ENCODE measurements at regions not wholly inside any gene's neighbourhood (a gene's known extent, or its start where the extent isn't known, plus 50 kb on each side); places are given as distances from the start of the nearest gene placed in this dataset.

DNA sequence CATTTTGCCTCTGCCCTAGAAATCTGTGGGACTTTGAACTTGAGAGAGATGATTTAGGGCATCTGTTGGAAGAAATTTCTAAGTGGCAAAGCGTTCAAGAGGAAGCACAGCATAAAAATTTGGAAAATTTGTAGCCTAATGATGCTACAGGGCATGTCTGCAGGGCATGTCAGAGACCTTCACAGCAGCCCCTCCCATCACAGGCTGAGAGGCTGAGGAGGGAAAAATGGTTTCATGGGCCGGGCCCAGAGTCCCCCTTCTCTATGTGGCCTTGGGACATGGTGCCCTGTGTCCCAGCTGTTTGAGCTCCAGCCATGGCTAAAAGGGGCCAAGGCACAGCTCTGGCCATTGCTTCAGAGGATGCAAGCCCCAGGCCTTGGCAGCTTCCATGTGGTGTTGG, 203.0 kb downstream of the STK31 start:
- POLR2A ChIA-PET, result no interaction called here
- Histone ChIP-seq H3K4me3 (replicated peaks in 1 of 2; ENCODE audit: low read depth in 1 of 2, low read length in 2 of 2) (no peak overlapping the region), H3K36me3 (ENCODE audit: control insufficient read depth in 1 of 2, insufficient read depth in 2 of 2, low read length in 2 of 2) (no peaks in the 10 kb centered on the region), H3K9me2 (ENCODE audit: insufficient read depth) (no peaks in the 10 kb centered on the region), H2AFZ (ENCODE audit: low read depth, low read length, poor library complexity, severe bottlenecking) (no peak overlapping the region), H4K20me1 (ENCODE audit: insufficient read depth) (no peaks in the 10 kb centered on the region), H3K27me3 (ENCODE audit: insufficient read depth, low read length) (0 out of 2 replicates have a peak, but pooled peaks cover 7% of the 10 kb centered on the region), H3K9ac (ENCODE audit: low read length) (no peak overlapping the region), H3K79me2 (ENCODE audit: insufficient read depth, low read length) (no peaks in the 10 kb centered on the region), H3K4me1 (ENCODE audit: control insufficient read depth in 1 of 2, insufficient read depth in 2 of 2, low read length in 2 of 2) (no peaks in the 10 kb centered on the region), H3K4me2 (ENCODE audit: low read length) (no peak overlapping the region), H3K9me3 (ENCODE audit: control insufficient read depth in 1 of 2, insufficient read depth in 1 of 2, low read depth in 1 of 2, low read length in 2 of 2) (no peaks in the 10 kb centered on the region), H3K27ac (ENCODE audit: low read depth, low read length) (no peak overlapping the region)
- DNase-seq (ENCODE audit: low read depth, low spot score) (no peak), ATAC-seq (no peak)
- TF ChIP-seq EZH2phosphoT487 (IDR thresholded peaks at IDR 0.05; ENCODE audit: borderline replicate concordance), result no peak
- RAD21 ChIA-PET (ENCODE audit: low non-redundant PET in 1 of 2, low total read pairs in 2 of 2, uncharacterized antibody in 2 of 2, unreplicated experiment in 2 of 2), result no interaction called here
- intact Hi-C loops (cut with micrococcal nuclease), result no loop called here
- CTCF ChIA-PET, result no interaction called here
- BruUV-seq (replicated peaks), result no TSS peak

GRCh38 chr7:23915236-23915635, 205.2 kb downstream of the STK31 start:
- no peaks in the 10 kb centered on the region for H3K4me1 ChIP-seq (ENCODE audit: control insufficient read depth in 1 of 2, insufficient read depth in 2 of 2, low read length in 2 of 2)
- H3K4me2 ChIP-seq (ENCODE audit: low read length), result no peak overlapping the region

More at GRCh38 chr7:23915236-23915635, 205.2 kb downstream of the STK31 start:
- ChIA-PET CTCF (no interaction called here), RAD21 (ENCODE audit: low non-redundant PET in 1 of 2, low total read pairs in 2 of 2, uncharacterized antibody in 2 of 2, unreplicated experiment in 2 of 2) (no interaction called here), POLR2A (no interaction called here)
- H4K20me1 ChIP-seq (ENCODE audit: insufficient read depth), result no peaks in the 10 kb centered on the region
- H3K9me2 ChIP-seq (ENCODE audit: insufficient read depth), result no peaks in the 10 kb centered on the region
- no peak overlapping the region for H2AFZ ChIP-seq (ENCODE audit: low read depth, low read length, poor library complexity, severe bottlenecking)
- H3K36me3 ChIP-seq (ENCODE audit: control insufficient read depth in 1 of 2, insufficient read depth in 2 of 2, low read length in 2 of 2), result no peaks in the 10 kb centered on the region
- TF ChIP-seq REST (IDR thresholded peaks at IDR 0.05; ENCODE audit: low read depth) (no peak), EZH2phosphoT487 (IDR thresholded peaks at IDR 0.05; ENCODE audit: borderline replicate concordance) (no peak), SRF (IDR thresholded peaks at IDR 0.05; ENCODE audit: low read depth) (no peak), RAD21 (IDR thresholded peaks at IDR 0.05; ENCODE audit: low read depth) (no peak), ELF1 (IDR thresholded peaks at IDR 0.05; ENCODE audit: borderline replicate concordance, low read depth) (no peak), FOSL1 (IDR thresholded peaks at IDR 0.05; ENCODE audit: low read depth) (no peak)
- H3K79me2 ChIP-seq (ENCODE audit: insufficient read depth, low read length), result no peaks in the 10 kb centered on the region
- H3K9me3 ChIP-seq (ENCODE audit: control insufficient read depth in 1 of 2, insufficient read depth in 1 of 2, low read depth in 1 of 2, low read length in 2 of 2), result no peaks in the 10 kb centered on the region
- DNase-seq (ENCODE audit: low read depth, low spot score), result no peak
- no peak for ATAC-seq
- no peak overlapping the region for H3K9ac ChIP-seq (ENCODE audit: low read length)
- H3K27ac ChIP-seq (ENCODE audit: low read depth, low read length), result no peak overlapping the region
- intact Hi-C loops (cut with micrococcal nuclease), result no loop called here
- no peak overlapping the region for H3K4me3 ChIP-seq (replicated peaks in 1 of 2; ENCODE audit: low read depth in 1 of 2, low read length in 2 of 2)
- BruUV-seq (replicated peaks), result no TSS peak
- peaks cover 6% of the 10 kb centered on the region; the same call in 1 of the 2 replicates for H3K27me3 ChIP-seq (ENCODE audit: insufficient read depth, low read length)
